Glutamatergic neuron (in vitro differentiated cells): ENCODE measurements at regions not wholly inside any gene's neighbourhood (a gene's known extent, or its start where the extent isn't known, plus 50 kb on each side); places are given as distances from the start of the nearest gene placed in this dataset.

ENCODE experiments used
- DNase-seq: peaks from one replicate; pipeline ENCODE4 v3.0.0; 2022
- H3K27ac Mint-ChIP-seq: one replicate; pipeline ENCODE4 v1.8.0; 2020; ENCODE audit warnings: mild to moderate bottlenecking, mixed read lengths, inconsistent platforms; ENCODE audit not compliant: unreplicated experiment
- H3K27me3 Mint-ChIP-seq: one replicate; pipeline ENCODE4 v1.8.0; 2020; ENCODE audit warnings: mild to moderate bottlenecking, moderate library complexity, mixed read lengths, inconsistent platforms; ENCODE audit not compliant: unreplicated experiment
- H3K36me3 Mint-ChIP-seq: one replicate; pipeline ENCODE4 v1.8.0; 2020; ENCODE audit warnings: mild to moderate bottlenecking, mixed read lengths, inconsistent platforms; ENCODE audit not compliant: unreplicated experiment
- H3K4me1 Mint-ChIP-seq: one replicate; pipeline ENCODE4 v1.8.0; 2020; ENCODE audit warnings: mild to moderate bottlenecking, low read depth, mixed read lengths, inconsistent platforms; ENCODE audit not compliant: unreplicated experiment
- H3K4me3 Mint-ChIP-seq: one replicate; pipeline ENCODE4 v1.8.0; 2020; ENCODE audit warnings: mild to moderate bottlenecking, mixed read lengths, inconsistent platforms; ENCODE audit not compliant: unreplicated experiment
- H3K9me3 Mint-ChIP-seq: one replicate; pipeline ENCODE4 v1.8.0; 2020; ENCODE audit warnings: mild to moderate bottlenecking, moderate library complexity, mixed read lengths, inconsistent platforms; ENCODE audit not compliant: unreplicated experiment
- TF ChIP-seq, protein P1 (sequence below): fragments of 200-600 bp; sonication (generic); IDR thresholded peaks from one replicate; pipeline ENCODE4 v1.5.0; 2021; ENCODE audit not compliant: partially characterized antibody, unreplicated experiment

DNA sequence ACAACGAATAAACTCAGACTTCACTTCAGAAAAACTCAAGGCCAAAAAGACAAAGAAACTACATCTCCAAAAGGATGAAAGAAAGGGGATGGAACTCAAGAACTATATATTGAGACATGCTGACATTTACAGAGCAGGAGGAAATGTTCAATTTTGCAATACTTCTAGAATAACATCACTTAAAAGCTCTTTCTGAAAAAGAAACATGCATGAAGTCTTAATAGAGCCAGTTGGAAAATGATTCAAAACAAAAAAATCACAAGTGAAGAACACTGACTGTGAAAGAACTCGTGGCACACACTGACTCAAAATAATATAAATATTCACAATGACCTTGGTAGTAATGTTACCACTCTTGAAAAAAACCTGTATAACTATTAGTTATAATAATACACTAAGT is 267.8 kb upstream of the NREP start:
- TF ChIP-seq, protein P1, sequence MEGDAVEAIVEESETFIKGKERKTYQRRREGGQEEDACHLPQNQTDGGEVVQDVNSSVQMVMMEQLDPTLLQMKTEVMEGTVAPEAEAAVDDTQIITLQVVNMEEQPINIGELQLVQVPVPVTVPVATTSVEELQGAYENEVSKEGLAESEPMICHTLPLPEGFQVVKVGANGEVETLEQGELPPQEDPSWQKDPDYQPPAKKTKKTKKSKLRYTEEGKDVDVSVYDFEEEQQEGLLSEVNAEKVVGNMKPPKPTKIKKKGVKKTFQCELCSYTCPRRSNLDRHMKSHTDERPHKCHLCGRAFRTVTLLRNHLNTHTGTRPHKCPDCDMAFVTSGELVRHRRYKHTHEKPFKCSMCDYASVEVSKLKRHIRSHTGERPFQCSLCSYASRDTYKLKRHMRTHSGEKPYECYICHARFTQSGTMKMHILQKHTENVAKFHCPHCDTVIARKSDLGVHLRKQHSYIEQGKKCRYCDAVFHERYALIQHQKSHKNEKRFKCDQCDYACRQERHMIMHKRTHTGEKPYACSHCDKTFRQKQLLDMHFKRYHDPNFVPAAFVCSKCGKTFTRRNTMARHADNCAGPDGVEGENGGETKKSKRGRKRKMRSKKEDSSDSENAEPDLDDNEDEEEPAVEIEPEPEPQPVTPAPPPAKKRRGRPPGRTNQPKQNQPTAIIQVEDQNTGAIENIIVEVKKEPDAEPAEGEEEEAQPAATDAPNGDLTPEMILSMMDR, result no peak
- H3K9me3 Mint-ChIP-seq, result no peaks in the 10 kb centered on the region

GRCh38 chr5:112024221-112024620 is 267.2 kb upstream of the NREP start:
- no peak for DNase-seq
- H3K4me1 Mint-ChIP-seq, result no peaks in the 10 kb centered on the region
- H3K27me3 Mint-ChIP-seq, result no peaks in the 10 kb centered on the region
- no peak overlapping the region for H3K27ac Mint-ChIP-seq
- H3K9me3 Mint-ChIP-seq, result no peaks in the 10 kb centered on the region
- no peak overlapping the region for H3K4me3 Mint-ChIP-seq
- TF ChIP-seq, protein P1, result no peak
- H3K36me3 Mint-ChIP-seq, result no peaks in the 10 kb centered on the region

More for the DNA sequence above, 267.8 kb upstream of the NREP start:
- H3K36me3 Mint-ChIP-seq, result no peaks in the 10 kb centered on the region
- H3K4me3 Mint-ChIP-seq, result no peak overlapping the region
- H3K4me1 Mint-ChIP-seq, result no peaks in the 10 kb centered on the region
- no peak for DNase-seq
- H3K27ac Mint-ChIP-seq, result no peak overlapping the region
- H3K27me3 Mint-ChIP-seq, result no peaks in the 10 kb centered on the region

GRCh38 chr5:112023766-112024165 is 266.8 kb upstream of the NREP start:
- H3K9me3 Mint-ChIP-seq, result no peaks in the 10 kb centered on the region
- no peaks in the 10 kb centered on the region for H3K27me3 Mint-ChIP-seq
- TF ChIP-seq, protein P1, result no peak
- no peaks in the 10 kb centered on the region for H3K4me1 Mint-ChIP-seq
- no peak overlapping the region for H3K4me3 Mint-ChIP-seq
- no peak overlapping the region for H3K27ac Mint-ChIP-seq
- no peak for DNase-seq
- no peaks in the 10 kb centered on the region for H3K36me3 Mint-ChIP-seq

DNA sequence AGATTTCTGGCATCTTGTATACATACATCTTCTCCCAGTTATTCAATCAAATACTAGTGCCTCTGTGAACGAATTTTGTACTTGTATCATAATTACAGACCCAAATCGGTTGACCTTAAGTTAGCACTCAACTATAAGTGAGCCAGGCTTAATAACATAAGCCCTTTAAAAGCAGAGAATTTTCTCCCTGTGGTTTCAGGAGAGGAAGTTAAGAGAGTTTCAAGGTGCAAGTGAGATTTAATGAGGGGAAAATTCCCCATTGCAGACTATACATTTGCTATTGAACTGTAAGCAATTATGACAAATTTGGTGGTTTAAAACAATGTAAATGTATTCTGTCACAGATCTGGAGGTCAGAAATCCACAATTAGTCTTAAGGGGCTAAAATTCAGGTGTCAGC is 261.9 kb upstream of the NREP start:
- Mint-ChIP-seq H3K27ac (no peak overlapping the region), H3K36me3 (no peaks in the 10 kb centered on the region), H3K27me3 (no peaks in the 10 kb centered on the region), H3K4me3 (no peak overlapping the region), H3K9me3 (no peaks in the 10 kb centered on the region), H3K4me1 (no peaks in the 10 kb centered on the region)
- TF ChIP-seq, protein P1, result no peak
- no peak for DNase-seq

- Mint-ChIP-seq H3K4me1 (no peaks in the 10 kb centered on the region), H3K27ac (no peak overlapping the region), H3K27me3 (no peaks in the 10 kb centered on the region), H3K36me3 (no peaks in the 10 kb centered on the region), H3K4me3 (no peak overlapping the region), H3K9me3 (no peaks in the 10 kb centered on the region)
- no peak for DNase-seq
- TF ChIP-seq, protein P1, result no peak
Measured at GRCh38 chr5:112016980-112017379, 260.0 kb upstream of the NREP start.
